HG03139 (cell line): ENCODE measurements at regions not wholly inside any gene's neighbourhood (a gene's known extent, or its start where the extent isn't known, plus 50 kb on each side); places are given as distances from the start of the nearest gene placed in this dataset.

ENCODE experiments used
- ATAC-seq: cut with Tn5 transposase; IDR thresholded peaks from one replicate; pipeline ENCODE4 v1.9.1; 2021; ENCODE audit not compliant: unreplicated experiment

DNA sequence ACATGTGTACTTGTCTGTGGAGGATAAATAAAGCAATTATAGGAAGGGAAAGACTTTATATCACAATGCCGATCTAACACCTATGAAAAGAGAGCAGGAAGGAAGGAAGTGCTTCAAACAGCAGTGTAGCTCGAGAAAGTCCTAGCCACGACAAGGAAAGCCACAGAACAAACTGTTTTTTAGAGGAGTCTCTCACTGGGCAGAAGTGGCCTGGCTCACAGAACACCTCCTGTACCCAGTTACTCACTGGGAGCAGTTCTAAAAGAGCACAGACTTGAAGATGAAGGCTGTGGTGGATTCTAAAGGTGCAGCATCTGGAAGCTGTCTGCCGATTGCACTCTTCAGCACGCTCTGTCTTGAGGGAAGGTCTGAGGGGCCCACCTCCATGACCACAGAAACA is 248.8 kb upstream of the ATP11B start:
- ATAC-seq = no peak

DNA sequence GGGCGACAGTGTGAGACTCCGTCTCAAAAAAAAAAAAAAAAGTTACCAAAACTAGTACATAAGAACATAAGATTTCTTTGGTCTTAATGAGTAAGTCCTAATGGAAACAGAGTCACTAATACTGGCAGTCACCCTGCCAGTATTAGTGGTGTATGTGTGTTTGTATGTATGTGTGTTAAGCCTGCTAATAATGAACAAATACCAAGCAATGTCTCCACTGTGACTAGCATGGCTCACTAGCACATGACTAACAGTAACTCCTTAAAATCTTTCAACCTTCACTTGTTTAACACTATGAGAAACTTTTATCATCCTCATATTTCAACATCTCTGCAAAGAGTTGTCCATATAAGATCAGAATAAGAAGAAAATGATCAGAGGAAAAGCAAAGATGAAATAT is 231.0 kb upstream of the ATP11B start:
- ATAC-seq = no peak

DNA sequence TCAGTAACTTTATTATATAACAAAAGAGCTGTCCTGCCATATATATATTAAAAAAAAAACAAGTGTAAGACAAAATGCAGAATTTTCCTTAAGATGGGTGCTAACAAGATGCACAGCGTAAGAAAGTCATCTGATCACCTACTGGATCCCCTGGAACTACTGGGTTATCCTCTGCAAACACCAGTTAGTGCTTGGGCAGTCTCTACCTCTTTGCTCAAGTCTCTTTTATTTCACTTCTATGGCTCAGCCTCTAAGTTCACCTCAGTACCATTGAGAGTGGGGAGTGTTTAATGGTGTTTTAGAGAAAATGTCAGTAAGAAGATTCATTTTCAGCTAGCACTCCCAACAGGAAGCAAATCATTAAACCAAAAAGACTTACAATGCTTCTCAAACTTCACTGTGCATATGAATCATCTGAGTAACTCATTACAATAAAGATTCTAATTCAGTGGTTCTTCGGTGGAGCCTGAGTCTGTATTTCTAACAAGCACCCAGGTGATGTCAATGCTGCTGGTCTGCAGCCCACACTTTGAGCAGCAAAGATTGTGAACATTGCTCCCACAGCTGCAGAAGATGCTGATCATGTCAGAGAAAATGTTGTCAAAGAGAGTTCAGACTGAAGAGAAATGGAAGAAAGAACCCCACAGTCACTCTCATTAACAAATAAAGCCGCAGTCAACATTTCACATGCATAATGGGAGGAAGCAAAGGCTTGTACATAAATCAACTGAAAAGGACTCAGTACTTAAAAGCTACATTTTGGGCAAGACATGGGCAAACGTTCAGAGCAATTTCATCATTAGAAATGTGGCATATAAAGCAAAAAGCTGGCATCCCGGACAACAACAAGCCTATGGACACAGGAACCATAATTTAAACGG is 227.1 kb upstream of the ATP11B start:
- no peak for ATAC-seq

DNA sequence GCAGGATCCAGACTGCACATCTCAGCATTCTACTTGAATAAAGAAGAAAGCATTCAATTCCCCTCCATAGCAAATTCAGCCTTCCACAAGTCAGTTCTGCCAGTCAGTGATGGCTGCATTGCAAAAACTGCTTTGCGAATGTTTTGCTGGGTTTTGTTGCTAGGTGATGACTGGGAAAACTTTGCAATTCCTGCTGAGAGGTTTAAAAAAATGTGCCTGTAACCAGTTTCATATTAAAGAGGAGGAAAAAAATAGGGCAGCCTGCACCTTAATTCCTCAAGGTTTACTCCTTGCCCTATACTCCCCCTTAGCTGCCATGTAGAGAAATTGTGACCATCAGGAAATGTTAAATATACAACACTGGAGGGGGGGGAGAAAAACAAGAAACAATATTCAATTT is 225.6 kb upstream of the ATP11B start:
- ATAC-seq = no peak

DNA sequence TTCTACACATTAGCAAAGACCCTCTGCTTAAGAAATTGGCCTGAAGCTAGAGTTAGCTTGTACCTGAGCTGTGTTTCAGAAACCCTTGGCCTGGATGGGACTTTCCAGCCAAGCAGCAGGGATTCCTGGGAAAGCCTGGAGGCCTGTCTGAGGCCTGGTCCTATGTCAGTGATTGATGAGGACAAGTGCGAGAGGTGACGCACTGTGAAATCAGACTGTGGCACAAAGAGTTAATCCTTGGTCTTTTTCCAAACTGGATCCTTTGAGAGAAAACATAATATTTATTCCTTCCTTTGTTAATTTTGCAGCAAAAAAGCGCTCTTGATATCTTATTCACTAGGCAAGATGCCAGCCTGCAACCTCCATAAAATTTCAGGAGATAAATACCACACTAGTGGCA is 225.0 kb upstream of the ATP11B start:
- ATAC-seq = no peak

DNA sequence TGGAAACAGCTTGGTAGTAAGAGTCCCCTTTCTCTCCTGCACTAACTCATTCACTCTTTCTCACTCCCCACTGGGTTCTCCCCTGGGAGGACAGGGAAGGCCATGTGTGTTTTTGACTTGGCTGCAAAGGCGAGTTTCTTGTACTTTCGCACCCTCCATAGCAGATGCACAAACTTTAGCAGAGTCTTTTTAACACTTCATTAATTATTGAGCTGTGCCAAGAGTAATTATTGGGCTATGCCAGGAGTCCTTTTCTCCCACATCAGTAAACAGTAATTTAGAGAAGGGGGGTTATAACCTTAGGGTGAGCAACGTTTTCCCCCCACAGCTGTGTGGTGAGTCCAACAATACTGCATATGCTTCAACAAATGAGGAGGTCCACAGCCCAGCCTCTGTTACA is 224.4 kb upstream of the ATP11B start:
- ATAC-seq = no peak

DNA sequence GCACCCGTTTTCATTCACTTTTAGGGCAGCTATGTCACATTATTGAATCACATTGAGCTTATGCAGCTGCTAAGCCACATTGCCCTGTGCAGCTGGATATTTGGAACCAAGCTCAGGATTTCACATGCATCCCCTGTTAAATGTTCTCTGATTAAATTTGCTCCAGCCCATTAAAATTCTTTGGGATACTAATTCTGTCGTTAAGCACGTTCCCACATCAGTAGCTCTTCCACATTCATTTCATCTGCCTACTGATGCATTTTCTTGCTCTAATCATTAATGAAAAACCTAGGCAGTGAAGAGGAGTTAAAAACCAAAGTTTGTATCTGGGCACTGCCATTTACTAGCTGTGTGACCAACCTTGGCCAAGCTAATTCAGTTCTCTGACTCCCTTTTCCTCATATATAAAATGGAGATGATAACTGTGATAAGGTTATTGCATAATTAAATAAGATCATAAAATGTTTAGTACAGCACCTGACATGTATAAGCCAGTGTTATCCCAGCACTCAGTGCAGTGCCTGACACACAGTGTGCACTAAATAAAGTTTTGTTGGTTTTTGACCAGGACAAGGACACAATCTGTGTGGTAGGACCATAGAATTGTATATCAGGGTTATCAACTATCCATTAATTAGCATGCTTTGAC is 222.2 kb upstream of the ATP11B start:
- no peak for ATAC-seq

DNA sequence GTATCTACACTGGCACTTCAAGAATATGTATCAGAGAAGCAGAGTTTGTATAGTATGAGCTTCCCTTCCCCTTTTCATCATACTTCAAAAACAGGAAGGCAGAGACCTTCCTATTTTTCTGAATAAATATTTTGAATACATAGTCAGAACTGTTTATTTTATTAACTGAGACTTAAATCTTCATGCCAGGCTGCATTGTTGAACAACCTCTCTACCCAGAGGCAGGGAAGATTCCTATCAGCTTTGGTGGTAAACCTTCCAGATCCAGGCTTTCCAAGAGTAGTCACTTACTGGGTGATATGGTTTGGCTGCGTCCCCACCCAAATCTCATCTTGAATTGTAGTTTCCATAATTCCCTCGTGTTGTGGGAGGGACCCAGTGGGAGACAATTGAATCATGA is 217.4 kb upstream of the ATP11B start:
- ATAC-seq = no peak

DNA sequence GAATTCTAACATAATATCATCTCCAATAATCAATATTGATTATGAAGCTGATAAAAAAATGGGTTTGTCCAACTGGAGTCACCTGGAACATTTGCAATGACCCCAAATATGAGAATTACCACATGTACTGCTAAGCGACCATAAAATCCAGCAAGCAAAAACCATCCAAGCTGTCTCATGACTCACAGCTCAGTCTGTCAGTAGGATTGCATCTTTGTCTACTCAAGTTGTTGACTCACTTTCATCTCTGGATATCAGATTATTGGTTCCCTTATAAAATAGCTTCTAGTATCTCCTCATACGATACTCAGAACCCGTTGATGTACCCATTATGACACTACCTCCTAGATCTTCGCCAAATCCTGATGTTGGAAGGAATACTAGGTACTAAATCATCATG is 209.8 kb upstream of the ATP11B start:
- no peak for ATAC-seq

DNA sequence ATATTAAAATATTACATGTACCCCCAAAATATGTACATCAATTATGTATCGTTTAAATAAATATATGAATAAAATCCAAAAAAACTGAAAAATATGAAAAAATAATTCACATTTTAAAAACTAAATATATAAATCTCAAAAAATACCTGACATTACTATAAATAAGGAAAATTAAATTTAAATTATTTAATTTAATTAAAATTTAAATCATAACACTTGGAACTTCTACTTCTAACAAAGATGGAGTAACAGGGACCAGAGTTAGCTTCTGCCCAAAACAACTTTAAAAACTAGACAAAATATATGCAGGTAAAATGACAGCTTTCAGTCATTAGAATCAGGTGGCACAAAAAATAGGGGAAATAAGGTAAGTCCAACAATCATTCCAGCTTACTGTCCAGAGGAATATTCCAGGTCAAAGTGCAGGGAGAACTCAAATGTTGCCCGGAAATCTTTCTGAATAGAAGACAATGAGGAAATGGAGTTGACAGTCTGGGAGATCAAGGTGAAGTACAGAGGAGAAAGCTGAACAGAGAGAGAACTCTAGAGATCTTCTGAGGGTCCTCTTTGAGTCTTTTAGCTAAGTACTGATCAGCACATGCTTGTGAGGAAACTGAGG is 207.7 kb upstream of the ATP11B start:
- ATAC-seq = no peak

DNA sequence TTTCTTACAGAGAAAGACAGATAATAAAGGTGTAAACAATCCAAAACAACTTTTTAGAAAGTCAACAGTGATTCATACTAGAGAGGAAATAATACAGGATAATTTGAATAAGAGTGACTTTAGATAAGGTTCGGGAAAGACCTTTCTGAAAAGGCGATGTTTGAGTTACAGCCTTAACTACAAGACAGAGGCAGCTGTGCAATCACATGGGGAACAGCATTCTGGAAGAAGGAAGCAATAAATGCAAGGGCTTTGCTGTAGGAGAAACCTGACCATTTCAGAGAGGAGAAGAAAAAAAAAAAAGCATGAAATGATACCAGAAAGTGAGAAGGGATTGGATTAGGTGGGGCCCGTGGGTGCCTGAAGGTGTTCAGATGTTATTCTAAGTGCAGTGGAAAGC is 200.6 kb upstream of the ATP11B start:
- ATAC-seq = no peak

DNA sequence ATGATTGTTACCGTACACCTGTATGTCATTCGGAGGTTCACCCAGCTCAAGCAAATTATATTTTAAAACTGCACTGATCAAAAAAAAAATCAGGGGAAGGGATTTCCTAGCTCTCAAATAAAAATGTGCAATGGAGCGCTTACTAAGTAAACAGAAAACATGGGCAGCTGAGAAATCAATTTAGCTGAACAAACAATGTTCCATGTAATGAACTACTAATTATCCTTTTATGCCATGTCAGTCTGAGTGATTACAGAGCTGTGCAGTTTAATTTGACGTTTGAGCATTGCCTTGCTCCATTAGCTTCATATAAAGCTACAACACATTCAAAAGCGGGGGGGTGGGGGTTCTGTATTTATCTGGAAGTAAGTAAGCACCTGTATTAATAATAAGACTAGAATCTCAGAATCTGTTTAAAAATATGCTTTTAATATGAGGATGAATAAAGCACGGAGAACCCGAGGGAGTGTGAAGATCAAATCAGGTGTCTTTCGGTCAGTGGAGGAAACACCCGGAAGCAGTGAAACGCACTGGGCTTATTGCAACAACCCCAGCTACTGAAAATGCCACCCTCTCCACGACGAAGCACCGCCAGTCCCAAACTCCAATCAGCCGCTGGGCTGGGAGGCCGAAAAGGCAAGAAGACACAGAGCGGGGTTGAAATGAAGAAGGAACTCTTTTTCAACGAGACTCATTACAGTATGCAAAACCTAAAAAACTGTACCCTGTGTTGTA is 196.5 kb upstream of the ATP11B start:
- ATAC-seq = no peak

DNA sequence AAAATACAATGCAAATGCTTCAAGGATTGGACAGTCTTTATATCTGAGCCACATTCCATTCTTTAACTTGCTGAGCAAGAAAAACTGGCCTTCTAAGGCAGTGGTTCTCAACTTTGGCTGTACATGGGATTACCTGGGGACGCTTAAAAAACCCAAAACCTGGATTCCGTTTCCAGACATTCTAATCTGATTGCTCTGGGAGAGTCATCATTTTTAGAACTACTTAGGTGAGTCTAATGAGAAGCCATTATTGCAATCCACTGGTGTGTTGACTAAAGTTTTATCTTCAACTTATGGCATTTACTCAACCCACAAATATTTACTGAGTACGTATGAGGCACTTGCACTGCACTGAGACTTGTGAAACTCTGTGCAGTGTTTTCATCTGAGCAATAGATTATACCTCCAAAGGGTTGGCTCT is 195.7 kb upstream of the ATP11B start:
- ATAC-seq = no peak

DNA sequence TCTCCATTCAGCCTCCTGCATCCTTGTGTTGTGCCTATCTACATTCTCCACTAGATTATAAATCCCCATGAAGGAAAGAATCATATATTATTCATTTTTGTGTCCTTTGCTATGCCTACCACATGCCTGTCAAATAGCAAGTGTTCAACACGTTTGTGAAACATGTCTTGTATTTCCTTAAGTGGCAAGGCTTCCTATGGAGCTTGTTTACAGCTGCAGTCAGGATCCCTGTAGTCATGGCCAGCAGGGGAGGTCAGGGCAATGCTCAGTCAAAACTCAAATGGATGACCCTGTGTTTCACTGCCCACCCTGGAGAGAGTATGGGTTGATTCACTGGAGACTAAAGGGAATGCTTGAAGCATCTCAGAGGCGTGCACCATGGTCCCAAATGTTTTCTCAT is 191.7 kb upstream of the ATP11B start:
- ATAC-seq = no peak

DNA sequence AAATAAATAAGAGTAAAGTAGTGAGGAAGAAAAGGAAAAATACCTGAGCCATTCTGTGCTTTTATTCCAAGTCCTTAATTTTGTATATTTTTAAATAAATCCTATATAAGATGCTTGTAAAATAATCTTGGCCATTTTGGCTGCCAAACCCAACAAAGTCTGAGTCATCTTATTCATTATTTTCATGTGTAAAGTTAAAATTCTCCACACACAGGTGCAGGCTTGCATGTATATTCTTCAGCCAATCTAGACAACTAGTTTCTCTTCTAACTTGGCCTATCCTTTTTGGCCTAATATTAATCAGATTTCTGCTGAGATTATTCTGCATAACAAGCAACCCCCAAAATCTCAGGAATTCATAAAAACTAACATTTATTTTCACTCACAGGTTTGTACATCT is 189.8 kb upstream of the ATP11B start:
- ATAC-seq = no peak

DNA sequence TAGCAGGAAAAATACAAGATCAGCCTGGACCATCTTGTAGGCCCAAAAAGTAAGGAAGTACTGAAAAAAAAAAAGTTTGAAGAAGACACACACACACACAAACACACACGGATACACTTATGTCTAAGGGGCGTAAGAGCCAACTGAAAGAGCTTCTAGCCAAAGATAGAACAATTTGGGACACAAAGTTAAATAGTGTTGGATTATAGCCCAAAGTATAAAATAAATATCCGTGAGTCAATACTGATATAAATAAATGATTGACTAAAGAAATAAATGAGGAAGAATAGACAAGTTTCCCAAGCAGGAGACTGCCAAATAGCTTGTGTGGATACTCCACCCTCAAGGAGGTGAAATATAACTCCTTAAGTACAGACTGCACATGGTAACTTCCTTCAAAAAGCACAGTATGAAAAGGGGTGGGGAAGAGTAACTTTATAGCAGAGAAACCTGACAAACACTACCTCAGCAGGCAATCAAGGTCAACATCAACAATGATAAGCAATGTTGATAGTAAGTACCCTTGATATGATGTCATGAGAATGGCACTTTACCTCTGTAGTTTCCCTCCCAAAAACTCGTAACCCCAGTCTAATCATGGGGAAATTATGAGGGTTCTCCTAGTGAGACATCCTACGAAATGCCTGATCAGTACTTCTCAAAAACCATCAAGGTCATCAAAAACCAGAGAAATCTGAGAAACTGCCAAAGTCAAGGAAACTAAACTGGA is 187.3 kb upstream of the ATP11B start:
- no peak for ATAC-seq

DNA sequence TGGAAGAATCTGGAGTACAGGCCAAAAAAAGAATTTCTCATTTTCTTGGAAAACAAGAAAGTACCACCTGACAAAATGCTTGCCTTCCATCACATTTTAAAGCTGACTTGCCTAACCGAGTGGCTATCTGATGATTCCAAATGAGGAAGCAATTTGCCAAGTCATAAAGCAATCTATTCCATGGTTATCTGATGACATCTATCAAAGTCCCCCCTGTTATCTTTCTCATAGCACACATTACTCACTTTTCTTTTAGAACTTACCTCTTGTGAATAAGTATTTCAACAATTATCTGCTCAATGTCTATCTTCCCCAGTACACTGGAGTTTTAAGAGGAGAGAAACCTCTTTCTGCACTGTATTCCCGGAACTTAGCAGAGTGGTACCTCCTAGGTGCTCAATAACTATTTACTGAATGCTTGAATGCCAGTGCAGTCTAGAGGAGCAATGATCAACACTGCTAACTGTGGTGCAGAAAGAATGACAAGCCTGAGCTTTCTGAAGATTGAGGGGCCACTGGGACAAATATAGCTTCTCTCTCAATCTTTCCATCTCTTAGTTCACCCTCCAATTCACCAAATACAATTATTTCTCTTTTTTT is 186.3 kb upstream of the ATP11B start:
- no peak for ATAC-seq

DNA sequence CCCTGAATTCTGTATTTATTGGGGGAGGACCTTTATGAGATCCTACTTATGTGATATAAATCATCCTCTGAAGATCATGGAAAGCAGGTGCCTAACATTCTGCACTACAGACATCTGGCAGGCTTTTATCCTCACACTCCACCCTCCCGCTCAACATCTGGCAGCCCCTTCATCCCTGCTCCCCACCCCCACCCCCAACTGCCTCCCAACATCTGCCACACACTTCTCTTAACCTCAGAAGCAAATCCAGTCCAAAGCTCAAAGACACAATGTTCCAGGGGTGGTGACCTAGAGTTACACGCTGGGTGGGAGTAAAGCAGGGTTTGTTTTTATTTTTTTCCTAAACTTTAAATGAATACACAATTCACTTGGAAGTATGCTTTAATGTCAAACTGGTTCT is 184.5 kb upstream of the ATP11B start:
- no peak for ATAC-seq

DNA sequence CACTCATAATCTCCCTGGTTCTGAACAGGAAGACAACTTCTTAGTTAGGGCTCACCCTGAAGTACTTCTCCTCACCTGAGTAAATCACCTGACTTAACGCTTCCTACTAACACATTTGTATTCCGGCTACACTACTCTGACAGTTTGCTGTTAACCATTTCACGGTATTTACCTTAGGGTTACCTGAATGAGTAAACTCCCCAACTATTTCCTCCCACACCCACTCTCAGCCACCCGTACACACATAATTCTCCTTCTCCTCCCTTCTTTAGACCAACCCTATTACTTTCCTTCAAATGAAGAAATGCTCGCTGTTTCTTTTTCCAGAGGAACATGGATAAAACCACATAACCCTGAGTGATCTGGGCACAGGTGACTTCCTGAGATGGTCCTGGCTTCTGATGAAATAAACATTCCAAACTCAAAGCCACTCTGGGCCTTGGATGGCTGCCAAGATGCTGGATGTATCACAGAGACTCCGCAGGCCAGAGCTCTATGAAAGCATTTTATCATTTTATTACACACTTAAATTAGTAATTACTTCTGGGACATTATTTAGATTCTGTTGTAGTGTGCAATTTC is 183.6 kb upstream of the ATP11B start:
- no peak for ATAC-seq

DNA sequence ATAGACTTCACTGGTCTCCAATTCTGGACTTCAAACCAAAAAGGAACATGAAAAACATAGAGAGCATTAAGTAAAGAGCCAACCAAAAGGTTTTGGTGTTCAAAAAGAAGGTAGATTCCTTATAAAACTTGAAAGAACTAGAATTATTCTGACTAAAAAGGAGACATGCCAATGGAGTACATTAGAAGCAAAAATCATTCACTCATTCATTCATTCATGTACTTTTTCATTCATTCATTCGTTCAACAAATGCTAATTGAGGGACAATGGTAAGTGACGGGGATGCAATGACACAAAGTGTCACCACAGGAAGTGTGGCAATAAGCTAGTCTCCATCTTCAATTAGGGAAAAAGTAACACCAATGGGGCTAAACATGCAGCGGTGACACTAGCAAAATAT is 181.0 kb upstream of the ATP11B start:
- ATAC-seq = no peak
